ENCODE measurements at regions not wholly inside any gene's neighbourhood (a gene's known extent, or its start where the extent isn't known, plus 50 kb on each side); places are given as distances from the start of the nearest gene placed in this dataset.

- TF ChIP-seq CTCF (IDR thresholded peaks at IDR 0.05) (no peak), POLR2A (IDR thresholded peaks at IDR 0.05) (no peak)
Measured at GRCh38 chr4:162510937-162511336, 347.1 kb upstream of the FSTL5 start.
